Mesothelial cell of epicardium (in vitro differentiated cells): ENCODE measurements at regions not wholly inside any gene's neighbourhood (a gene's known extent, or its start where the extent isn't known, plus 50 kb on each side); places are given as distances from the start of the nearest gene placed in this dataset.
A peak's percentile ranks its signal among the peaks of the same experiment; 100 is the strongest.

Experiments
- DNase-seq, 2 experiments: peaks; one replicate each; pipeline ENCODE4 v3.0.0; 2021; ENCODE audit warnings: low spot score in 2 of 2; ENCODE audit not compliant: unreplicated experiment in 2 of 2
- H3K27ac Mint-ChIP-seq: 2 replicates; pipeline ENCODE4 v1.8.0; 2021; ENCODE audit warnings: mixed read lengths
- H3K27me3 Mint-ChIP-seq: 2 replicates; pipeline ENCODE4 v1.8.0; 2021; ENCODE audit warnings: low read depth, mixed read lengths
- H3K36me3 Mint-ChIP-seq: 2 replicates; pipeline ENCODE4 v1.8.0; 2021; ENCODE audit warnings: mixed read lengths
- H3K4me1 Mint-ChIP-seq: 2 replicates; pipeline ENCODE4 v1.8.0; 2021; ENCODE audit warnings: mixed read lengths
- H3K4me3 Mint-ChIP-seq: 2 replicates; pipeline ENCODE4 v1.8.0; 2021; ENCODE audit warnings: mild to moderate bottlenecking, moderate library complexity, mixed read lengths
- H3K9me3 Mint-ChIP-seq: 2 replicates; pipeline ENCODE4 v1.8.0; 2021; ENCODE audit warnings: mixed read lengths
- CTCF ChIP-seq: fragments of 200-600 bp; sonication (generic); IDR thresholded peaks from one replicate; pipeline ENCODE4 v1.5.0; 2021; ENCODE audit warnings: antibody characterized with exemption; ENCODE audit not compliant: unreplicated experiment

- Mint-ChIP-seq H3K27me3 (no peaks in the 10 kb centered on the region), H3K36me3 (no peaks in the 10 kb centered on the region), H3K9me3 (peaks cover 13% of the 10 kb centered on the region), H3K4me1 (peaks cover 52% of the 10 kb centered on the region), H3K27ac (no peak overlapping the region), H3K4me3 (no peak overlapping the region)
- TF ChIP-seq CTCF: no peak
- no peak for DNase-seq
Measured at GRCh38 chr15:67922106-67922675, 82.3 kb upstream of the RNU6-1 start.

GRCh38 chr15:67922971-67923945 is 83.4 kb upstream of the RNU6-1 start:
- peaks cover 51% of the 10 kb centered on the region for H3K4me1 Mint-ChIP-seq
- H3K27me3 Mint-ChIP-seq: no peaks in the 10 kb centered on the region
- no peaks in the 10 kb centered on the region for H3K36me3 Mint-ChIP-seq
- peaks cover 13% of the 10 kb centered on the region for H3K9me3 Mint-ChIP-seq
- TF ChIP-seq CTCF: no peak
- peak overlapping the region; percentile 51 for H3K27ac Mint-ChIP-seq
- no peak overlapping the region for H3K4me3 Mint-ChIP-seq
- no peak for DNase-seq

GRCh38 chr15:67924359-67924974 is 84.6 kb upstream of the RNU6-1 start:
- Mint-ChIP-seq H3K9me3 (peaks cover 13% of the 10 kb centered on the region), H3K36me3 (no peaks in the 10 kb centered on the region), H3K27ac (no peak overlapping the region), H3K27me3 (no peaks in the 10 kb centered on the region), H3K4me1 (peaks cover 46% of the 10 kb centered on the region), H3K4me3 (no peak overlapping the region)
- TF ChIP-seq CTCF: no peak
- DNase-seq: no peak

- Mint-ChIP-seq H3K4me3 (no peak overlapping the region), H3K36me3 (no peaks in the 10 kb centered on the region), H3K27me3 (no peaks in the 10 kb centered on the region), H3K4me1 (peaks cover 46% of the 10 kb centered on the region), H3K9me3 (peaks cover 13% of the 10 kb centered on the region), H3K27ac (peak overlapping the region; percentile 43)
- TF ChIP-seq CTCF: no peak
- DNase-seq: no peak
Measured at GRCh38 chr15:67925182-67925581, 85.3 kb upstream of the RNU6-1 start.

GRCh38 chr15:67927501-67928168 is 87.8 kb upstream of the RNU6-1 start:
- Mint-ChIP-seq H3K4me3 (no peak overlapping the region), H3K36me3 (no peaks in the 10 kb centered on the region), H3K4me1 (peaks cover 41% of the 10 kb centered on the region), H3K27me3 (no peaks in the 10 kb centered on the region), H3K9me3 (peaks cover 13% of the 10 kb centered on the region), H3K27ac (peak overlapping the region; percentile 96)
- TF ChIP-seq CTCF: no peak
- peak; percentile 40 to 62 for DNase-seq
